Psoas muscle (tissue), 7 donors: ENCODE measurements at regions not wholly inside any gene's neighbourhood (a gene's known extent, or its start where the extent isn't known, plus 50 kb on each side); places are given as distances from the start of the nearest gene placed in this dataset.
"Not testable (repeated sequence)": the region's sequence is repeated elsewhere in the genome, so short reads cannot be mapped to it uniquely, and the experiment has no call there.

Experiments
- ATAC-seq, 4 donors: fragments of 200-7000 bp; cut with Tn5 transposase; one replicate each; pipeline ENCODE4 v1.9.1; 2020; ENCODE audit warnings: moderate library complexity in 3 of 4, mild to moderate bottlenecking in 2 of 4
- DNase-seq, 2 donors: peaks; one replicate each; pipeline ENCODE4 v3.0.0-alpha.2; 2020
- H3K27ac ChIP-seq: fragments of 200-600 bp; one replicate; pipeline ENCODE4 v1.8.0; 2022
- H3K27me3 ChIP-seq, 3 donors: fragments of 200-600 bp in 1 of 3; one replicate each; pipeline versions ENCODE4 v1.6.1 to v1.8.0; 2013 to 2022; ENCODE audit warnings: low read length in 2 of 3, mild to moderate bottlenecking in 2 of 3, moderate library complexity in 1 of 3; ENCODE audit not compliant: insufficient read depth in 3 of 3
- H3K36me3 ChIP-seq, 2 donors: fragments of 200-600 bp in 1 of 2; one replicate each; pipeline versions ENCODE4 v1.6.1 to v1.8.0; 2013 to 2022; ENCODE audit warnings: low read depth in 1 of 2, mild to moderate bottlenecking in 1 of 2, moderate library complexity in 1 of 2; ENCODE audit not compliant: insufficient read depth in 1 of 2
- H3K4me1 ChIP-seq: fragments of 200-600 bp; one replicate; pipeline ENCODE4 v1.8.0; 2022
- H3K4me3 ChIP-seq: fragments of 200-600 bp; one replicate; pipeline ENCODE4 v1.8.0; 2022; ENCODE audit warnings: mild to moderate bottlenecking
- H3K9me3 ChIP-seq: fragments of 200-600 bp; one replicate; pipeline ENCODE4 v1.8.0; 2022
- WGBS, 3 donors: extraction: QIAGEN DNeasy Blood & Tissue Kit; methylation state at CpG; one replicate each; pipeline versions ENCODE4 v1.1.6 to v1.1.7; 2013; 5-methylcytosine and 5-hydroxymethylcytosine counted together
- intact Hi-C, 2 donors: fragments of 100-400 bp; cut with DNase I; formaldehyde crosslinking; loops; one replicate each; pipeline versions ENCODE4 v1.11.0 to v1.14.2; 2022
- TF ChIP-seq, protein P1 (sequence below): fragments of 200-600 bp; IDR thresholded peaks from one replicate; pipeline ENCODE4 v1.8.0; 2022; ENCODE audit warnings: antibody characterized with exemption
- donor health status: healthy with polysubstance abuse.
- donor health status: DM: no; HTN: no; CAD: no; lungs with moderate emphysema.
- donor health status: Bipolar disorder and iron deficiency.
- donor health status: healthy.
- donor health status: DM: yes; HTN: yes; CAD: no.
- donor health status: DM: no; HTN: no; CAD: no.
- donor health status: DM: yes; HTN: yes; CAD: no.

- WGBS, 3 donors: 21 to 52% (median 42%) methylated on average over 2 of the region's 2 CpGs
- Histone ChIP-seq H3K27me3 (no peaks in the 10 kb centered on the region), H3K4me3 (no peak overlapping the region), H3K4me1 (no peaks in the 10 kb centered on the region), H3K9me3 (no peaks in the 10 kb centered on the region), H3K36me3 (no peaks in the 10 kb centered on the region), H3K27ac (no peak overlapping the region)
- ATAC-seq (no peak), DNase-seq (no peak)
- TF ChIP-seq, protein P1, sequence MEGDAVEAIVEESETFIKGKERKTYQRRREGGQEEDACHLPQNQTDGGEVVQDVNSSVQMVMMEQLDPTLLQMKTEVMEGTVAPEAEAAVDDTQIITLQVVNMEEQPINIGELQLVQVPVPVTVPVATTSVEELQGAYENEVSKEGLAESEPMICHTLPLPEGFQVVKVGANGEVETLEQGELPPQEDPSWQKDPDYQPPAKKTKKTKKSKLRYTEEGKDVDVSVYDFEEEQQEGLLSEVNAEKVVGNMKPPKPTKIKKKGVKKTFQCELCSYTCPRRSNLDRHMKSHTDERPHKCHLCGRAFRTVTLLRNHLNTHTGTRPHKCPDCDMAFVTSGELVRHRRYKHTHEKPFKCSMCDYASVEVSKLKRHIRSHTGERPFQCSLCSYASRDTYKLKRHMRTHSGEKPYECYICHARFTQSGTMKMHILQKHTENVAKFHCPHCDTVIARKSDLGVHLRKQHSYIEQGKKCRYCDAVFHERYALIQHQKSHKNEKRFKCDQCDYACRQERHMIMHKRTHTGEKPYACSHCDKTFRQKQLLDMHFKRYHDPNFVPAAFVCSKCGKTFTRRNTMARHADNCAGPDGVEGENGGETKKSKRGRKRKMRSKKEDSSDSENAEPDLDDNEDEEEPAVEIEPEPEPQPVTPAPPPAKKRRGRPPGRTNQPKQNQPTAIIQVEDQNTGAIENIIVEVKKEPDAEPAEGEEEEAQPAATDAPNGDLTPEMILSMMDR: no peak
- intact Hi-C loops: no loop called here
These were observed 552.0 kb upstream of the CDH2 start for GRCh38 chr18:28728891-28729290.

DNA sequence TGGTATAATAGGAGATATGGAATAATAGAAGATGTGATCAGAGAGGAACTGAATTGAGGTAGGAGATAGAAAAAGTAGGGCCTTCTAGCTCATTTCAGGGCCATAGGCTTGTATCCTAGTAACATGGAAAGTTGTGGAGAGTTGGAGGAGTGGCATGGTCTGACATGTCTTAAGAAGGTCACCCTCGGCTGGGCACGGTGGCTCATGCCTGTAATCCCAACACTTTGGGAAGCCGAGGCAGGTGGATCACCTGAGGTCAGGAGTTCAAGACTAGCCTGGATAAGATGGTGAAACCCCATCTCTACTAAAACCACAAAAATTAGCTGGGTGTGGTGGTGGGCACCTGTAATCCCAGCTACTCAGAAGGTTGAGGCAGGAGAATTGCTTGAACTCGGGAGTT is 550.3 kb upstream of the CDH2 start:
- WGBS, 3 donors: 86 to 91% (median 88%) methylated on average over 4 of the region's 4 CpGs
- H3K4me1 ChIP-seq, intact Hi-C loops, H3K27me3 ChIP-seq, DNase-seq, ATAC-seq, H3K36me3 ChIP-seq, H3K27ac ChIP-seq, H3K4me3 ChIP-seq, H3K9me3 ChIP-seq: not testable (repeated sequence)

DNA sequence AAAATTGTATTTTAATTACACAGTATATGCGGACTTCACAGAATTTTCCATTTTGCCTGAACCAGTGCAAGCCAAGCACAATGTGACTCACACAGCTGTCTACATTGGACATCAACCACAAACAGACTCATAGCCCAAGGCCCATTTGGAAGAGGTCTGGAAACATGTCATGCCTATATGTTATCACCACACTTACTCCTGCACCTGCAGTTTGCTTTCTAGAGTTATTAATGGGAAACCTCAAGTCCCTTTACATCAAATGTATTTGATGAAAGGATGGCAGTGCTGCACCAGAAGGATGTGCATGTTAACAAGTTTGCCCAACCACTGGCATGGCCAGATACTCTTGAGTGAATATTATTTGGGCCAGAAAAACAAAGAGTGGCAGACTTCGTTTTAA is 548.9 kb upstream of the CDH2 start:
- WGBS, 3 donors: 85 to 88% (median 87%) methylated on average over 2 of the region's 2 CpGs
- ATAC-seq (no peak), DNase-seq (no peak)
- no peaks in the 10 kb centered on the region for H3K4me1 ChIP-seq
- H3K4me3 ChIP-seq: no peak overlapping the region
- intact Hi-C loops: no loop called here
- TF ChIP-seq, protein P1: no peak
- no peaks in the 10 kb centered on the region for H3K27me3 ChIP-seq
- no peak overlapping the region for H3K27ac ChIP-seq
- no peaks in the 10 kb centered on the region for H3K9me3 ChIP-seq
- H3K36me3 ChIP-seq: no peaks in the 10 kb centered on the region

GRCh38 chr18:28723506-28723905 is 546.6 kb upstream of the CDH2 start:
- no peaks in the 10 kb centered on the region for H3K4me1 ChIP-seq
- no peaks in the 10 kb centered on the region for H3K27me3 ChIP-seq
- ATAC-seq (no peak), DNase-seq (no peak)
- H3K36me3 ChIP-seq: no peaks in the 10 kb centered on the region
- 83 to 87% (median 85%) methylated on average over 2 of the region's 2 CpGs for WGBS, 3 donors
- intact Hi-C loops: no loop called here
- H3K4me3 ChIP-seq: no peak overlapping the region
- H3K9me3 ChIP-seq: no peaks in the 10 kb centered on the region
- no peak overlapping the region for H3K27ac ChIP-seq
- TF ChIP-seq, protein P1: no peak

- no peaks in the 10 kb centered on the region for H3K9me3 ChIP-seq
- no peaks in the 10 kb centered on the region for H3K4me1 ChIP-seq
- ATAC-seq (no peak), DNase-seq (no peak)
- H3K27ac ChIP-seq: no peak overlapping the region
- no peaks in the 10 kb centered on the region for H3K27me3 ChIP-seq
- no peak overlapping the region for H3K4me3 ChIP-seq
- intact Hi-C loops: no loop called here
- TF ChIP-seq, protein P1: no peak
- H3K36me3 ChIP-seq: no peaks in the 10 kb centered on the region
These were observed 541.8 kb upstream of the CDH2 start for GRCh38 chr18:28718696-28719095.
